Activated CD4-positive, alpha-beta T cell treated with anti-CD3 and anti-CD28 coated beads for 48 hours (primary cell): ENCODE measurements at regions not wholly inside any gene's neighbourhood (a gene's known extent, or its start where the extent isn't known, plus 50 kb on each side); places are given as distances from the start of the nearest gene placed in this dataset.

Source experiments
- DNase-seq: peaks from one replicate; pipeline ENCODE4 v3.0.0-alpha.2; 2020

- peak; percentile 34 for DNase-seq
Observed at GRCh38 chr12:47408171-47408871, 297.5 kb downstream of the RPAP3 start.

- no peak for DNase-seq
Observed at GRCh38 chr12:47407463-47408129, 298.2 kb downstream of the RPAP3 start.

GRCh38 chr12:47403681-47404080, 302.1 kb downstream of the RPAP3 start:
- no peak for DNase-seq

- peak; percentile 39 for DNase-seq
Observed at GRCh38 chr12:47401196-47401595, 304.6 kb downstream of the RPAP3 start.

- no peak for DNase-seq
Observed at GRCh38 chr12:47400266-47400665, 305.6 kb downstream of the RPAP3 start.

- peak; percentile 64 for DNase-seq
Observed at GRCh38 chr12:47397664-47398281, 308.1 kb downstream of the RPAP3 start.

GRCh38 chr12:47396902-47397663, 308.7 kb downstream of the RPAP3 start:
- peak; percentile 40 for DNase-seq

GRCh38 chr12:47394070-47394469, 311.8 kb downstream of the RPAP3 start:
- DNase-seq = peak; percentile 45

- no peak for DNase-seq
Observed at GRCh38 chr12:47393403-47393790, 312.4 kb downstream of the RPAP3 start.

GRCh38 chr12:47391566-47391965, 311.8 kb upstream of the AMIGO2 start:
- peak; percentile 78 for DNase-seq

- no peak for DNase-seq
Observed at GRCh38 chr12:47388712-47389111, 309.0 kb upstream of the AMIGO2 start.

GRCh38 chr12:47387994-47388393, 308.2 kb upstream of the AMIGO2 start:
- DNase-seq = no peak

- no peak for DNase-seq
Observed at GRCh38 chr12:47385653-47386052, 305.9 kb upstream of the AMIGO2 start.

GRCh38 chr12:47383942-47384341, 304.2 kb upstream of the AMIGO2 start:
- no peak for DNase-seq

- DNase-seq = no peak
Observed at GRCh38 chr12:47382305-47382704, 302.5 kb upstream of the AMIGO2 start.

GRCh38 chr12:47378907-47379306, 299.1 kb upstream of the AMIGO2 start:
- DNase-seq = no peak

- DNase-seq = no peak
Observed at GRCh38 chr12:47378222-47378582, 298.4 kb upstream of the AMIGO2 start.

GRCh38 chr12:47377414-47378221, 297.9 kb upstream of the AMIGO2 start:
- DNase-seq = no peak

- DNase-seq = no peak
Observed at GRCh38 chr12:47376927-47377326, 297.2 kb upstream of the AMIGO2 start.

- no peak for DNase-seq
Observed at GRCh38 chr12:47373554-47374150, 293.9 kb upstream of the AMIGO2 start.

- no peak for DNase-seq
Observed at GRCh38 chr12:47370421-47370820, 290.7 kb upstream of the AMIGO2 start.

- no peak for DNase-seq
Observed at GRCh38 chr12:47369085-47369484, 289.3 kb upstream of the AMIGO2 start.
